ENCODE measurements at regions not wholly inside any gene's neighbourhood (a gene's known extent, or its start where the extent isn't known, plus 50 kb on each side); places are given as distances from the start of the nearest gene placed in this dataset.
"Not testable (repeated sequence)": the region's sequence is repeated elsewhere in the genome, so short reads cannot be mapped to it uniquely, and the experiment has no call there.

- DNase-seq, result no peak
Observed at GRCh38 chr1:8139383-8139782, 113.3 kb upstream of the ERRFI1 start.

GRCh38 chr1:8138673-8139072, 112.6 kb upstream of the ERRFI1 start:
- no peak for DNase-seq

GRCh38 chr1:8137481-8138244, 111.6 kb upstream of the ERRFI1 start:
- no peak for DNase-seq

- DNase-seq, result no peak
Observed at GRCh38 chr1:8136766-8137165, 110.7 kb upstream of the ERRFI1 start.

- DNase-seq, result no peak
Observed at GRCh38 chr1:8135250-8135649, 109.1 kb upstream of the ERRFI1 start.

GRCh38 chr1:8134546-8135235, 108.6 kb upstream of the ERRFI1 start:
- no peak for DNase-seq

GRCh38 chr1:8133657-8134430, 107.7 kb upstream of the ERRFI1 start:
- no peak for DNase-seq

DNA sequence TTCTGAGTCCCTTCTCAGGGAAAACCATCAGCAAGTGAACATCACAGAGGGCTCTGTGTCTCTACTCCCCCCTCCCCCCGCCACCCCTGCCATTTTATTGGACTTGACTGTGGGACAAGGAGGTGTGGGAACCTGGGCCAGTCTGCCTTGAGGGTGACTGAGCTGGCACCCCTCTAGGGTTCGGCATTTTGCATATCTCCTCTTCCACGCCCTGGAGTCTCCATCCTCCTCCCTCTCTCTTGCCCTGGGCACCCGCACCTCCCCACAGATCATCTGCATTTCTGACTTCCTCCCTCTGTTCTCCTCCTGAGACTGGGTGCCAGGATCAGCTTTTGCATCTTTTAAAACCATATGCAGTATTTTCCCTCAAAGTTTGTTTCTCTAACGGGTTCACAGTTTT, 107.1 kb upstream of the ERRFI1 start:
- DNase-seq, result no peak

- DNase-seq, result no peak
Observed at GRCh38 chr1:8127171-8127641, 101.1 kb upstream of the ERRFI1 start.

- DNase-seq, result no peak
Observed at GRCh38 chr1:8122477-8123407, 96.6 kb upstream of the ERRFI1 start.

DNA sequence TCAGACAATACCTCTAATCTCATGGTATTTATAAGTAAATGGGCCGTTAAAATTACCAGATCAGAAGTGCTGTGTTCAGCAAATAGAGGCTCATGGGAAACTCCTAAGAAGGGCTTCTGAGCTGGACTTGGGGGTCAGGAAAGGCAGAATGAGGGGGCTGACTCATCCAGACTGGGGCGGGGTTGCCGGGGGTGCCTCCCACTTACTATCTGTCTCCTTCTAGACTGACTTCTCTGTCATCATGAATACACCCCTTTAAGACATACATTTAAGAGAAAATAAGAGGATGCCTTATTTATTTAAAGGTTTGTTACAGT, 96.0 kb upstream of the ERRFI1 start:
- no peak for DNase-seq

GRCh38 chr1:8121261-8122159, 95.4 kb upstream of the ERRFI1 start:
- no peak for DNase-seq

- no peak for DNase-seq
Observed at GRCh38 chr1:8120693-8121260, 94.7 kb upstream of the ERRFI1 start.

GRCh38 chr1:8118736-8119135, 92.6 kb upstream of the ERRFI1 start:
- DNase-seq, result not testable (repeated sequence)

- DNase-seq, result no peak
Observed at GRCh38 chr1:8118031-8118451, 91.9 kb upstream of the ERRFI1 start.

DNA sequence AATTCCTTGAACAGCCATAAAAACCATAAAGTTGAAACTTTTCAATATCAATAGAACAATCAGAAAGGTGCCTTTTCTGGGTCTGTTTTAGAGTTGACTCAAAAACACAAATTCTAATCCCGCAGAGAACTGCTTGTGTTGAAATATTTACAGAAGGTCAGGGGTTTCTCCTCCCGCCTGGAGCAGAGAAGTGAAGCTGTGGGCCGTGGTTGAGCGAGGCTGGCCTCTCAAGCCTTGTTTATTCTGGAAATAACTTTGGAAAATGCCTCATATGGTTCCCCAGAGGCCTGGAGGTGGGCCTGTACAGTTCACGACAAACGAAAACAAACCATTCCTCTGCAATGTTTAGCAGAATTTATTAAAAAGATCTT, 90.8 kb upstream of the ERRFI1 start:
- no peak for DNase-seq

GRCh38 chr1:8115769-8116167, 89.7 kb upstream of the ERRFI1 start:
- no peak for DNase-seq

- no peak for DNase-seq
Observed at GRCh38 chr1:8115031-8115768, 89.1 kb upstream of the ERRFI1 start.

- DNase-seq, result no peak
Observed at GRCh38 chr1:8113262-8114220, 87.4 kb upstream of the ERRFI1 start.
